SW480 (cell line): ENCODE measurements at regions not wholly inside any gene's neighbourhood (a gene's known extent, or its start where the extent isn't known, plus 50 kb on each side); places are given as distances from the start of the nearest gene placed in this dataset.

Experiments
- DNase-seq: peaks from one replicate; pipeline ENCODE4 v3.0.0-alpha.2; 2016; ENCODE audit warnings: low spot score

GRCh38 chr12:58481811-58482210 lies 438.5 kb downstream of the LRIG3 start:
- no peak for DNase-seq

- DNase-seq: no peak
Observed at GRCh38 chr12:58487255-58487654, 433.0 kb downstream of the LRIG3 start.

GRCh38 chr12:58487678-58488161 lies 432.6 kb downstream of the LRIG3 start:
- DNase-seq: peak; percentile 69

- DNase-seq: no peak
Observed at GRCh38 chr12:58489394-58489793, 430.9 kb downstream of the LRIG3 start.

GRCh38 chr12:58491306-58491705 lies 429.0 kb downstream of the LRIG3 start:
- no peak for DNase-seq

- DNase-seq: no peak
Observed at GRCh38 chr12:58496411-58497190, 423.7 kb downstream of the LRIG3 start.

GRCh38 chr12:58500399-58500798 lies 419.9 kb downstream of the LRIG3 start:
- DNase-seq: no peak

GRCh38 chr12:58502226-58502625 lies 418.1 kb downstream of the LRIG3 start:
- DNase-seq: no peak

- no peak for DNase-seq
Observed at GRCh38 chr12:58502841-58503240, 417.5 kb downstream of the LRIG3 start.

- DNase-seq: no peak
Observed at GRCh38 chr12:58503731-58504130, 416.6 kb downstream of the LRIG3 start.

- no peak for DNase-seq
Observed at GRCh38 chr12:58504143-58504938, 416.0 kb downstream of the LRIG3 start.

GRCh38 chr12:58509116-58509885 lies 411.0 kb downstream of the LRIG3 start:
- DNase-seq: peak; percentile 16

GRCh38 chr12:58513301-58513834 lies 406.9 kb downstream of the LRIG3 start:
- no peak for DNase-seq

GRCh38 chr12:58513852-58514251 lies 406.5 kb downstream of the LRIG3 start:
- DNase-seq: no peak

GRCh38 chr12:58519839-58520238 lies 400.5 kb downstream of the LRIG3 start:
- DNase-seq: no peak

- no peak for DNase-seq
Observed at GRCh38 chr12:58521152-58521551, 399.2 kb downstream of the LRIG3 start.

- DNase-seq: no peak
Observed at GRCh38 chr12:58521796-58522195, 398.5 kb downstream of the LRIG3 start.

GRCh38 chr12:58523360-58523759 lies 396.9 kb downstream of the LRIG3 start:
- DNase-seq: no peak

- DNase-seq: no peak
Observed at GRCh38 chr12:58528271-58528670, 392.0 kb downstream of the LRIG3 start.

- DNase-seq: no peak
Observed at GRCh38 chr12:58529114-58529665, 391.1 kb downstream of the LRIG3 start.

GRCh38 chr12:58529897-58530741 lies 390.2 kb downstream of the LRIG3 start:
- DNase-seq: no peak
